ACHN (cell line): ENCODE measurements at regions not wholly inside any gene's neighbourhood (a gene's known extent, or its start where the extent isn't known, plus 50 kb on each side); places are given as distances from the start of the nearest gene placed in this dataset.

Source experiments
- DNase-seq: peaks from one replicate; pipeline ENCODE4 v3.0.0-alpha.2; 2015
- in situ Hi-C: cut with HindIII; loops from 2 replicates; pipeline ENCODE4 v1.10.0; 2017; ENCODE audit warnings: low sequenced_read_pairs, low pct_ligation_motif_present, low pct_unique_long_range_greater_than_20kb

DNA sequence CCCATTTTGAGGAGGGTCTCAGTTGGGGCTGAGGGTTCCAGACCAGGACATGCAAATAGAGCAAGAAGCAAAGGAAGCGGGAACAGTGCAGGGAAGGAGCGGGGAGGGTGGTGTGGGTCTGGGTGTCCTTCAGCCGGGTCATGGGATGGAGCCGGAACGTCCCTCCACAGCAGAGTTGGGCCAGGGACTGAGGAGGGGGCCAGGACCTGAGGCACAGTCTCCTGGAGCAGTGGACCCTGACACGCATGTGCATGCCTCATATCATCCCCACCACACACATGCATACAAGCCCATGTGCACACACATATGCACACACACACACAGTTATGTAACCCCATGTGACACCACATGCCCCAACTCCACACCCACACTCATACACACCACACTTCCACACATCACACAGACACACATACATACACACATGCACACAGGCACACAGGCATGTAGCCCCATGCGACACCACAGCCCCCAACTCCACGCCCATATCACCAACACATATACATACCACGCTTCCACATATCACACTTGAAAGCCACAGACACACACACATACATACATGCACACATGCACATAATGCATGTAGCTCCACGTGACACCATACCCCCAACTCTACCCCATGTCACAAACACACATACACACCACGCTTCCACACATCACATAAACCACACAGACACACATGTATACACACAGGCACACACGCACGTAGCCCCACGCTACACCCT lies 1026.6 kb downstream of the BRD1 start:
- DNase-seq: no peak
- in situ Hi-C loops: no loop called here

GRCh38 chr22:48800036-48800885 lies 1027.4 kb downstream of the BRD1 start:
- DNase-seq: no peak
- in situ Hi-C loops: no loop called here

- no peak for DNase-seq
- in situ Hi-C loops: no loop called here
Observed at GRCh38 chr22:48799227-48799970, 1028.3 kb downstream of the BRD1 start.

DNA sequence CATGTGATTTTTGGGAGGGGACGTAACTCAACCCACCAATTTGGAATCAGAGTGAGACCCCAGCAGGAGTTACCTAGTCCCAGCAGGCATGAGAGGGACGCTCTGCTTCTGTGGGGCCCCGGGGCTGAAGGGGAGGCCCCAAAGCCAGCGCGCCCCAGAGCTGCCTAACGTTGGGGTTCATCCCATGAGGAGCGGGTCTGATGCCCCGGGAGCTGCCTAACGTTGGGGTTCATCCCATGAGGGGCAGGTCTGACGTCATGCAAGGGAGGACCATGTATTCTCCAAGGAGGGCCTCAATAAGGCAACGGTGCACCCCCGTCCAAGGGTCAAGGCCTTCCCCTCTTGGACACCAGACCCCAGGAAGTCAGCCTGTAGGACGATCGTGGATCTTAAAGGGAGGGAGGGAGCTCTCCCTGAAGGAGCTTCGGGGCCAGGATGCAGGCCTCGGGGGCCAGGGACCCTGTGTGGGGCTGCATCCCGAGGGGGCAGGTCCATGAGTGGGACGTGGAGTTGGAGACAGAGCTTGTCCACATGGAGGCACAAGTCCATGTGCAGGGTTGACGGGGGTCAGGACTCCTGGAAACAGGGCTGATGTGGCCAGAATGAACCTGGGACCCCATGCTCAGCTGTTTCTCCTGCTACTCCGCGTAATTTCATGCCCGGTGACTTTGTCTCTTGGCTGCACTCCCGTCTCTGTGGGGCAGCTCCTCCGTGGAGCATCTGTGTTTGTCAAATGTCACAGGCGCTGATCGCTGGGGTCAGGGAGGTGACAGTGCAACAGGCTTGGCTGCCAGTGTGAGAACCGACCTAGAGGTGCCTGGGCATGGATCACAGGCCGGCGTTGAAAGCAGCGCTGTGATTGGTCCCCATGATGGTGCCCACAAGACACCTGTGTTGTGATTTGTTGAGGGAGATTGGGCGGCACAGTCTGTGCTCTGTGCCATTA lies 1029.1 kb downstream of the BRD1 start:
- no peak for DNase-seq
- in situ Hi-C loops: no loop called here

DNA sequence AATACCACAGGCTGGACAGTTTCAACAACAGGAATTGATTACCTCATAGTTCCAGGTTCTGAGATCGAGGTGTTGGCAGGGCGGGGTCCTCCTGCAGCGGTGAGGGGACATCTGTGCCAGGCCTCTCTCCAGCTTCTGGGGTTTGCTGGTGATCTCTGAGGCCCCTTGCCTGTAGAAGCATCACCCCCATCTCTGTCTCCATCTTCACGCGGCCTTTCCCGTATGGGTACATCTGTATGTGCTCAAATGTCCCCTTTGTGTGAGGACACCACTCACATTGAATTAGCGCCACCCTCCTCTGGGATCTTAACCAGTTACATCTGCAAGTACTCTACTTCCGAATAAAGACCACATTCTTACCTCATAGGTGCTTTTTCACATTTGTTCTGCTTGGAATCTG lies 1029.9 kb downstream of the BRD1 start:
- in situ Hi-C loops: no loop called here
- no peak for DNase-seq

GRCh38 chr22:48796310-48797015 lies 1031.2 kb downstream of the BRD1 start:
- in situ Hi-C loops: no loop called here
- DNase-seq: no peak

DNA sequence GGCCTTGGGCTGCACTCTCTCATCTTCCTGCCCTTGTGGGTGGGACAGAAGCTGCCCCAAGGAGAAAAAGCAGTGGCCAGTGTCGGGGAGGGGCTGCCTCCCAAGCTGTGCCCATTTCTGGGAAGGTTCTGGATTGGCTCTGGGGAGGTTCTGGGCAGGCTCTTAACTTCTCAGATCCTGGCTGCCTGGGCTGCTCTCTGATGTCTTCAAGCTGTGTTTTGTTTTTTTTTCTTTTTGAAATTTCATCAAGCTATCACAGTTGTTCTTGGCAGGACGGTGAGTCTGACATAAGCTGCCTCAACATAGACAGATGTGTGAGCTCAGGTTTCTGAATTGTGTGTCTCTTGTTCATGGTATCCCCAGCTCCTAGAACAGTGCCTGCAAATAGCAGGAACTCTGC lies 1032.0 kb downstream of the BRD1 start:
- no peak for DNase-seq
- in situ Hi-C loops: no loop called here

GRCh38 chr22:48794906-48795305 lies 1032.8 kb downstream of the BRD1 start:
- in situ Hi-C loops: no loop called here
- DNase-seq: no peak

- DNase-seq: no peak
- in situ Hi-C loops: no loop called here
Observed at GRCh38 chr22:48793949-48794348, 1033.7 kb downstream of the BRD1 start.

DNA sequence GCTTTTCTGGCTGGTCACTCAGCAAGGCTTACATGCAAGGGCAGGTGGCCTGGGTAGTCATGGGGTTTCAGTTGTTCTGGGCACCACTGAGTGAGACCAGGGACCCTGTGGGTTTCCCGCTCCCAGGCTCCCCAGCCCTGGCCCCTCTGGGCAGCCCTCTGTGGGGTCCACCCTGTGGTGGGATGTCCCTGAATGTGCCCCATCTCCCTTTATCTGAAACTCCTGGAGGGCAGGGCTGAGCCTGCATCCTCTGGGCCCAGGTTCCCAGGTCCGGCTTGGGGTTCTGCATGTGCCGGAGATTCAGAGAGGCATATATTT lies 1041.0 kb downstream of the BRD1 start:
- in situ Hi-C loops: no loop called here
- no peak for DNase-seq

- DNase-seq: no peak
- in situ Hi-C loops: no loop called here
Observed at GRCh38 chr22:48785792-48786678, 1041.6 kb downstream of the BRD1 start.

DNA sequence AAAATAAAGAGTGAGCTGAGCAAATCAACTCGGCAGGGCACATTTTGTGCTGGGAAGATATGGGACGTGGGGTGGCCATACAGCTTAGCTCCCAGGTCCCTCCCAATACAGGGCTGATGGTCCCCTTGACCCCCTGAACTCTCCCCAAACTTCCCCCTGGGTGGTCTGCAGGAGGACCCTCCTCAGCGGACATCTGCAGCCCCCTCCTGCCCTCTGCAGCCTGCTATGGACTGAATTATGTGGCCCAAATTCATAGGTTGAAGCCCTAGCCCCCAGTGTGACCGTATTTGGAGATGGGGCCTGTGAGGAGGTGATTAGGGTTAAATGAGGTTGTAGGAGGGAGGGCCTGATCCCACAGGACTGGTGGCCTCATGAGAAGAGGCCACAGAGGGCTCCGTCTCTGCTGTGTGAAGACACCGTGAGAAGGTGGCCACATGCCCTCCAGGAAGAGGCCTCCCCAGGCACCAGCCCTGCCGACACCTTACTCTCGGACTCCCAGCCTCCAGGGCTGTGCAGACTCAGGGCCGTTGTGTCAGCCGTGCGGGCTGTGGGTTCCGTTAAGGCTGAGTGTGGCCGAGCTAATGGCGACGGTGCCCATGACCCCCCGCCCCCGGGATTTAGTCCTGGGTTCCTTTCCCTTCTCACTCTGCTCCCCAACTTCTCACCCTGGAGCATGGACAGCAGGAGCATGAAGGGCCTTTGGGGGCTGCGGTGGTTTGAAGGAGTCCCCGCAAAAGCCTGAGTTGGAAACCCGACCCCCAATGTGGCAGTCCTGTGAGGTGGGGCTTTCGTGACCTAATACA lies 1042.8 kb downstream of the BRD1 start:
- no peak for DNase-seq
- in situ Hi-C loops: no loop called here

GRCh38 chr22:48783821-48784266 lies 1043.8 kb downstream of the BRD1 start:
- DNase-seq: no peak
- in situ Hi-C loops: no loop called here

DNA sequence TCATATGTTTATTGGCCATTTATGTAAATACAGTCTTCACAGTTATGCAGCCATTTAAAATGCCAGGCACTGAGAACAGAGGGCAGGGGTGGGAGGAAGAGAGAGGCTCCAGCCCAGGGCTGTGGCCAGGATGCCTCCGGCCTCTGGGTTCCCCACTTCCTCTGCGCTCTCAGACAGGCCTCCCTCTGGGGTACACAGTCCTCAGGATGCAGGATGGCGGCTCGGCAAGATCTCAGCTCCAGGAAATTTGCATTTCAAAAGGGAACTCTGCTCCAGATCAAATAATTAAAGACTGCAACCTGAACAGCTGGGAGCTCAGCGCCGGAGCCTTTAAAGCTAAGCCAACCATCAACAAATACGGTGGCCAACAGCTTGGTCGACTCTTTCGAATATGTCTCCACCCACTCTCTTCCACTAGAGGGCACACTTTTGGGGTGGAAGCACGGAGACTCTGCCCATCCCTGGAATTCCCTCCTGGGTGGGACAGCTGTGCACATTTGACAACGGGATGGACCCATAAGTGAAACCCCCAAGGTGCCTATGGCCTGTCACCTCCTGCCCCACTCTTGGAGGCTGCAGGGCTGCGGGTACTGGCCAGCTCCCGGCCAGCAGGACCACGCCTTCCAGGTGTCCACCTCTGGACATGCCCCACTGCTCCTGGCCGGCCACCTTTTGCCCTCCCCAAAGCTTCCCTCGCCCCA lies 1044.7 kb downstream of the BRD1 start:
- DNase-seq: no peak
- in situ Hi-C loops: no loop called here

- in situ Hi-C loops: no loop called here
- no peak for DNase-seq
Observed at GRCh38 chr22:48782326-48782725, 1045.3 kb downstream of the BRD1 start.

DNA sequence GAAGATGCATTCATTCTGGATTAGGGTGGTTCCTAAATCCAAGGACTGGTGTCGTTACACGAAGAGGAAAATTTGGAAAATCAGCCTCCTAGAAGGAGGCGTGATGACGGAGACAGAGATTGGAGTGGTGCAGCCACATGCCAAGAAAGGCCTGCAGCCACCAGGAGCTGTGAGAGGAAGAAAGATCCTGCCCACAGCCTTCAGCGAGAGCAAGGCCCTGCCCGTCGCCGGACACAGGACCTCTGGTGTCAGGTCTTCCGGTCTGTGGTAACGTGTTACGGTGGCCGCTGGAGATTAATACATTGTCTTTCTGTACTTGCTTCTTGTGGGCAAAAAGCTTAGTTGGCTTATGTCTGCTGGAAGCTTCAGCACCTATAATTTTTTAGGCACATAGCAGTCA lies 1045.8 kb downstream of the BRD1 start:
- no peak for DNase-seq
- in situ Hi-C loops: no loop called here
